Upper lobe of left lung (tissue), 6 donors: ENCODE measurements at regions not wholly inside any gene's neighbourhood (a gene's known extent, or its start where the extent isn't known, plus 50 kb on each side); places are given as distances from the start of the nearest gene placed in this dataset.

Source experiments
- ATAC-seq, 2 donors: fragments of 200-7000 bp; cut with Tn5 transposase; one replicate each; pipeline ENCODE4 v1.9.1; 2022; ENCODE audit warnings: mild to moderate bottlenecking in 2 of 2, moderate library complexity in 2 of 2; ENCODE audit not compliant: low FRiP score in 2 of 2
- DNase-seq, 2 donors: peaks; one replicate each; pipeline ENCODE4 v3.0.0-alpha.2; 2019 to 2020
- H3K27ac ChIP-seq, 4 donors: fragments of 200-600 bp; sonication (generic); one replicate each; pipeline ENCODE4 v1.5.1; 2016 to 2019
- H3K27me3 ChIP-seq, 4 donors: fragments of 200-600 bp; sonication (generic); one replicate each; pipeline ENCODE4 v1.5.1; 2017 to 2019
- H3K36me3 ChIP-seq, 4 donors: fragments of 200-600 bp; sonication (generic); one replicate each; pipeline ENCODE4 v1.5.1; 2016 to 2019
- H3K4me1 ChIP-seq, 4 donors: fragments of 200-600 bp; sonication (generic); one replicate each; pipeline ENCODE4 v1.5.1; 2018 to 2019
- H3K4me3 ChIP-seq, 4 donors: fragments of 200-600 bp; sonication (generic); one replicate each; pipeline ENCODE4 v1.5.1; 2017 to 2019; ENCODE audit warnings: mild to moderate bottlenecking in 2 of 4, moderate library complexity in 1 of 4
- H3K9me3 ChIP-seq, 4 donors: fragments of 200-600 bp; sonication (generic); one replicate each; pipeline ENCODE4 v1.5.1; 2018 to 2019
- EP300 ChIP-seq, 4 donors: sonication (generic); formaldehyde crosslinking; IDR thresholded peaks; one replicate each; pipeline ENCODE4 v1.5.1; 2017; ENCODE audit warnings: antibody characterized with exemption in 4 of 4, control low read depth in 2 of 4
- POLR2A ChIP-seq, 4 donors: fragments of 450-650 bp; IDR thresholded peaks; one replicate each; pipeline ENCODE4 v1.5.1; 2016 to 2017; ENCODE audit warnings: antibody characterized with exemption in 4 of 4, mild to moderate bottlenecking in 2 of 4
- POLR2AphosphoS5 ChIP-seq, 2 donors: sonication (generic); formaldehyde crosslinking; IDR thresholded peaks; one replicate each; pipeline ENCODE4 v1.5.1; 2017; ENCODE audit warnings: antibody characterized with exemption in 2 of 2
- WGBS, 2 donors: methylation state at CpG; one replicate each; pipeline ENCODE4 v1.1.5; 2017 to 2018; 5-methylcytosine and 5-hydroxymethylcytosine counted together
- TF ChIP-seq, protein P1 (sequence below), 6 experiments: fragments of 450-650 bp in 4 of 6; fragments of 200-600 bp in 2 of 6; sonication (generic) in 2 of 6; IDR thresholded peaks; one replicate each; pipeline ENCODE4 v1.5.1; 2016 to 2019; ENCODE audit warnings: antibody characterized with exemption in 6 of 6
- donor health status: DM: no; HTN: no; CAD: no; lungs with moderate emphysema.
- donor health status: DM: no; HTN: yes; CAD: no; lungs with severe emphysema.

DNA sequence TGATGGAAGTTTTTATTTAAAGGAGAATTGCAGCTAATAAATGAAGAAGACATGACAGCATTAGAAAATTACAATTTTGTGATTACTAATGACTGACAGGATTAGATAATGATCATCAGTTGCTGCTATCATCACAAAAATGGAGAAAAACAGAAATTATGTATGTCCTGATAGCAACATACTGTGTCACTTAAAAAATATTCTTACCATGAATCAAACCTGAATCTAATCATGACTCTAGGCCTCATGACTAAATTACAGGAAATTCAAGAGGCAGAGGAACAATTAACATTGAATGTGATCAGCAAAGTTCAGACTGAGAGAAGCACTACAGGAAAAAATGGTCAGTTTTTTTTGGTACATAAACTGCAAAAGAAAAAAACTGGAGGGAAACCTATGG, 147.8 kb downstream of the PMAIP1 start:
- H3K4me3 ChIP-seq = no peak overlapping the region
- no peaks in the 10 kb centered on the region for H3K9me3 ChIP-seq
- no peak for TF ChIP-seq EP300 (IDR thresholded peaks at IDR 0.05)
- no peak for TF ChIP-seq POLR2AphosphoS5 (IDR thresholded peaks at IDR 0.05)
- TF ChIP-seq, protein P1, sequence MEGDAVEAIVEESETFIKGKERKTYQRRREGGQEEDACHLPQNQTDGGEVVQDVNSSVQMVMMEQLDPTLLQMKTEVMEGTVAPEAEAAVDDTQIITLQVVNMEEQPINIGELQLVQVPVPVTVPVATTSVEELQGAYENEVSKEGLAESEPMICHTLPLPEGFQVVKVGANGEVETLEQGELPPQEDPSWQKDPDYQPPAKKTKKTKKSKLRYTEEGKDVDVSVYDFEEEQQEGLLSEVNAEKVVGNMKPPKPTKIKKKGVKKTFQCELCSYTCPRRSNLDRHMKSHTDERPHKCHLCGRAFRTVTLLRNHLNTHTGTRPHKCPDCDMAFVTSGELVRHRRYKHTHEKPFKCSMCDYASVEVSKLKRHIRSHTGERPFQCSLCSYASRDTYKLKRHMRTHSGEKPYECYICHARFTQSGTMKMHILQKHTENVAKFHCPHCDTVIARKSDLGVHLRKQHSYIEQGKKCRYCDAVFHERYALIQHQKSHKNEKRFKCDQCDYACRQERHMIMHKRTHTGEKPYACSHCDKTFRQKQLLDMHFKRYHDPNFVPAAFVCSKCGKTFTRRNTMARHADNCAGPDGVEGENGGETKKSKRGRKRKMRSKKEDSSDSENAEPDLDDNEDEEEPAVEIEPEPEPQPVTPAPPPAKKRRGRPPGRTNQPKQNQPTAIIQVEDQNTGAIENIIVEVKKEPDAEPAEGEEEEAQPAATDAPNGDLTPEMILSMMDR (IDR thresholded peaks at IDR 0.05) = no peak
- TF ChIP-seq POLR2A (IDR thresholded peaks at IDR 0.05) = no peak
- no peak overlapping the region for H3K27ac ChIP-seq
- DNase-seq (no peak), ATAC-seq (no peak)
- H3K27me3 ChIP-seq = no peaks in the 10 kb centered on the region
- H3K36me3 ChIP-seq = no peaks in the 10 kb centered on the region
- H3K4me1 ChIP-seq = no peaks in the 10 kb centered on the region

DNA sequence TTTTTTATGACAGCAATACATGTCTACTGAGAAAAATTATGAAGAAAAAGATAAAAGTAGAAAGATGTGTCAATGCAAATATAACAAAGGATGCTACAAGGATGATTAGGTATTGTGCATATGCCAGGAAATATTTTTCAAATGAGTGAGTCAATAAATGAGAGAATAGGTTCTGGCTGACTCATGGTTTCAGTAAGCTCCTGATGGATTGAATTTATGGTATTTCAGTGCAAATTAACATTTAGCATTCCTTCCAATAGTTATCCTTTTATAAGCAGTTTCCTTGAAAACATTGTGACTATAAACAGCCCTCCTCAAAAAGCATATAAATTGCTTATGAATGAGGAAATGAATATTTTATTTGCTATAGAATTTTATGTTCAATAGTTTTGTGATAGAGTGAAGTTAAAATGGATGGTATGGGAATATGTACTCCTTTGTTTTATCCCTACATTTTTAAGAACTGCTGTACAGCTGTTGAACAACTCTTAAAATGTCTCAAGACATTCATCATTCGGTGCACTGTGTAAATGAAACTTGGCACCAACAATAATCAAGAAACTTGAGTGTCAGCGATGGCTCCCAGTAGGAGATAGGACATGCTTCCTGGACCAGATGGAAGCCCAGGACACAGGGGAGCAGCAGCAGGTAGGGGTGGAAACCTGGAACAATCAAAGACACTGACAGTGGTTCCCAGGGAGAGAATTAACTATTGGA, 144.7 kb downstream of the PMAIP1 start:
- TF ChIP-seq POLR2AphosphoS5 (IDR thresholded peaks at IDR 0.05) = no peak
- TF ChIP-seq EP300 (IDR thresholded peaks at IDR 0.05) = no peak
- no peak for TF ChIP-seq POLR2A (IDR thresholded peaks at IDR 0.05)
- TF ChIP-seq, protein P1 (IDR thresholded peaks at IDR 0.05) = no peak
- H3K27ac ChIP-seq = no peak overlapping the region
- 73 to 78% methylated on average over 2 of the region's 2 CpGs for WGBS, 2 donors
- H3K27me3 ChIP-seq = no peaks in the 10 kb centered on the region
- H3K36me3 ChIP-seq = no peaks in the 10 kb centered on the region
- no peaks in the 10 kb centered on the region for H3K9me3 ChIP-seq
- no peaks in the 10 kb centered on the region for H3K4me1 ChIP-seq
- ATAC-seq = no peak
- DNase-seq = no peak
- no peak overlapping the region for H3K4me3 ChIP-seq

DNA sequence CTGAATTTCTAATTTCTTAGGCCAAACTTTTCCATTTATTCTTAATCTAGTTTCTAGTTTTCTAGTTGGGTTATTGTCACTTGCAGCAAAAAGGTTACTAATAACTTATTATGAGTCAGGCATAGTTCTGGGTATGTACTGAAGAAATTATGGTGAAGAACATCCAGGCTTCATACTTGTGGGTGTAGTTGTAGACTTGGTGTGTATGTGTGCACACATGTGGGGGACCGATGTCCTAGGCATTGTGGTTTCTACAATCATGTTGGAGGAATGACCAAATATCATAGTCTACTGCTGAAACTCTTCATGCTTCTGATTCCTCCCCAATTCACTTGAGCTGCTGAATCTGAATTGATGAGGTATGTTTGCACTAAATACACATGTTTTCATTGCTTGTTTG, 141.2 kb downstream of the PMAIP1 start:
- DNase-seq (no peak), ATAC-seq (no peak)
- no peaks in the 10 kb centered on the region for H3K9me3 ChIP-seq
- H3K27me3 ChIP-seq = no peaks in the 10 kb centered on the region
- H3K4me3 ChIP-seq = no peak overlapping the region
- no peak overlapping the region for H3K27ac ChIP-seq
- TF ChIP-seq POLR2AphosphoS5 (IDR thresholded peaks at IDR 0.05) (no peak), POLR2A (IDR thresholded peaks at IDR 0.05) (no peak), EP300 (IDR thresholded peaks at IDR 0.05) (no peak)
- TF ChIP-seq, protein P1 (IDR thresholded peaks at IDR 0.05) = no peak
- no peaks in the 10 kb centered on the region for H3K36me3 ChIP-seq
- H3K4me1 ChIP-seq = no peaks in the 10 kb centered on the region
- 89 to 90% methylated on average over 1 of the region's 1 CpG for WGBS, 2 donors

DNA sequence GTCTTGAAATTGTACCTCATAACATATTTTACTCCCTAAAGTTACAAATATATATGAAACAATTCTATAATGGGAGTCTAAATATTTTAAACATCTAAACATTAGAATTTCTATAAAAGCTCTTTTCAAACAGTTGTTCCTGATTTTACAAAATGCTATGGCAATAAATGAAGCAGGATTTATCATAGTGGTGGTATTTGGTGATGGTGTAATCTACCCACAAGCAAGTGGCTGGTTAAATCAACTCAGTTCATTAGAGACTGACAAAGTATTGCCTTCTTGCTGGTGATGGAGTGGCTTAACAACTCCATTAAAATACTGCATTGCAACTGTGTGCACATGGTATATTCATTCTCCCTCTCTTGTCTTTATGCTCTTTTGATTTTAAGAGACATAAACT, 138.9 kb downstream of the PMAIP1 start:
- TF ChIP-seq EP300 (IDR thresholded peaks at IDR 0.05) (no peak), POLR2AphosphoS5 (IDR thresholded peaks at IDR 0.05) (no peak), POLR2A (IDR thresholded peaks at IDR 0.05) (no peak)
- TF ChIP-seq, protein P1 (IDR thresholded peaks at IDR 0.05) = no peak
- no peak overlapping the region for H3K4me3 ChIP-seq
- no peak for ATAC-seq

DNA sequence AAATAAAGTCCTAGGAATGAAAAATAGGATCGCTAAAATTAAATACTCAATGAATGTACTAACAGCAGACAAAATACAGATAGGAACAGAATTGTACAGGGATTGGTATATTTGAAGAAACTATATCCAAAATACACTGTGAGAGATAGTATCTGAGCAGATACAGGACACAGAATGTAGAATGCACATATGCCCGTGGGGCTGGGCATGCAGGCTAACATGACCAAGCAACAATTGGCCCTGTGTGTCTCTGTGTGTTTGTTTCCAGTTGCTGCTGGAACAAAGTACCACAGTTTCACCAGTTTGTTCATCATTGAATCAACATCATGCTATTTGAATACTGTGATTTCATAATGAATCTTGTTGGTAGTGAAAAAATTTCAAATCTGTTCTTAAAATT, 127.6 kb downstream of the PMAIP1 start:
- Histone ChIP-seq H3K4me1 (peaks cover 0 to 4% (median 0%) of the 10 kb centered on the region in 4 donors), H3K4me3 (no peak overlapping the region), H3K9me3 (no peaks in the 10 kb centered on the region), H3K27ac (no peak overlapping the region), H3K27me3 (no peaks in the 10 kb centered on the region), H3K36me3 (no peaks in the 10 kb centered on the region)
- TF ChIP-seq, protein P1 (IDR thresholded peaks at IDR 0.05) = no peak
- TF ChIP-seq EP300 (IDR thresholded peaks at IDR 0.05) (no peak), POLR2A (IDR thresholded peaks at IDR 0.05) (no peak), POLR2AphosphoS5 (IDR thresholded peaks at IDR 0.05) (no peak)
- WGBS, 2 donors = 86 to 93% methylated on average over 2 of the region's 2 CpGs
- DNase-seq = no peak
- no peak for ATAC-seq

More for the DNA sequence above, 138.9 kb downstream of the PMAIP1 start:
- no peak for DNase-seq
- Histone ChIP-seq H3K27me3 (no peaks in the 10 kb centered on the region), H3K4me1 (no peaks in the 10 kb centered on the region), H3K36me3 (no peaks in the 10 kb centered on the region), H3K9me3 (no peaks in the 10 kb centered on the region), H3K27ac (no peak overlapping the region)
